Esophagus (tissue), 2 donors: ENCODE measurements at regions not wholly inside any gene's neighbourhood (a gene's known extent, or its start where the extent isn't known, plus 50 kb on each side); places are given as distances from the start of the nearest gene placed in this dataset.

Experiments
- H3K27ac ChIP-seq, 2 donors: one replicate each; pipeline ENCODE4 v1.5.1; 2013; ENCODE audit warnings: low read depth in 2 of 2, mild to moderate bottlenecking in 2 of 2, inconsistent platforms in 1 of 2, low read length in 1 of 2, moderate library complexity in 1 of 2
- H3K27me3 ChIP-seq, 2 donors: one replicate each; pipeline ENCODE4 v1.6.1; 2013; ENCODE audit warnings: low read length in 2 of 2, control low read depth in 1 of 2, mild to moderate bottlenecking in 1 of 2; ENCODE audit not compliant: insufficient read depth in 2 of 2, control insufficient read depth in 1 of 2
- H3K36me3 ChIP-seq, 2 donors: one replicate each; pipeline ENCODE4 v1.6.1; 2013; ENCODE audit warnings: low read length in 1 of 2; ENCODE audit not compliant: control insufficient read depth in 2 of 2, insufficient read depth in 2 of 2
- H3K4me1 ChIP-seq, 2 donors: one replicate each; pipeline ENCODE4 v1.6.1; 2013; ENCODE audit warnings: low read length in 1 of 2; ENCODE audit not compliant: control insufficient read depth in 2 of 2, insufficient read depth in 2 of 2
- H3K4me3 ChIP-seq, 2 donors: one replicate each; pipeline ENCODE4 v1.5.1; 2013; ENCODE audit warnings: low read length in 2 of 2, mild to moderate bottlenecking in 2 of 2, low read depth in 1 of 2, moderate library complexity in 1 of 2
- H3K9me3 ChIP-seq, 2 donors: one replicate each; pipeline ENCODE4 v1.6.1; 2013; ENCODE audit warnings: mild to moderate bottlenecking in 2 of 2, low read depth in 1 of 2, low read length in 1 of 2, moderate library complexity in 1 of 2; ENCODE audit not compliant: control insufficient read depth in 2 of 2, insufficient read depth in 1 of 2
- WGBS, 2 donors: extraction: QIAGEN DNeasy Blood & Tissue Kit; methylation state at CpG; one replicate each; pipeline ENCODE4 v1.1.7; 2013; 5-methylcytosine and 5-hydroxymethylcytosine counted together
- donor health status: healthy with polysubstance abuse.
- donor health status: Bipolar disorder and iron deficiency.

DNA sequence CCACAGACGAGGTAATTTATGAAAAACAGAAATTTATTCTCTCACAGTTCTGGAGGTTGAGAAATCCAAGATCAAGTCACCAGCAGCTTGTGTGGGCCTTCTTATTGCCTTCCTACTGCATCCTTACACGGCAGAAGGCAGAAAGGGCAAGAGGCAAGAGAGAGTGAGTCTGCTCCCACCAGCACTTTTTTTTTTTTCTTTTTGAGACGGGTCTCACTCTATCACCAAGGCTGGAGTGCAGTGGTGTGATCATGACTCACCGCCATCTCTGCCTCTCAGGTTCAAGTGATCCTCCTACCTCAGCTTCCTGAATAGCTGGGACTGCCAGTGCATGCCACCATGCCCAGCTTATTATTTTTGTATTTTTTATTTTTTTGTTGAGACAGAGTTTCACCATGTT lies 78.5 kb upstream of the HK2 start:
- Histone ChIP-seq H3K9me3 (no peaks in the 10 kb centered on the region), H3K36me3 (no peaks in the 10 kb centered on the region), H3K27ac (no peak overlapping the region), H3K4me3 (no peak overlapping the region), H3K4me1 (no peaks in the 10 kb centered on the region), H3K27me3 (no peaks in the 10 kb centered on the region)
- 88 to 91% methylated on average over 4 of the region's 4 CpGs for WGBS, 2 donors

DNA sequence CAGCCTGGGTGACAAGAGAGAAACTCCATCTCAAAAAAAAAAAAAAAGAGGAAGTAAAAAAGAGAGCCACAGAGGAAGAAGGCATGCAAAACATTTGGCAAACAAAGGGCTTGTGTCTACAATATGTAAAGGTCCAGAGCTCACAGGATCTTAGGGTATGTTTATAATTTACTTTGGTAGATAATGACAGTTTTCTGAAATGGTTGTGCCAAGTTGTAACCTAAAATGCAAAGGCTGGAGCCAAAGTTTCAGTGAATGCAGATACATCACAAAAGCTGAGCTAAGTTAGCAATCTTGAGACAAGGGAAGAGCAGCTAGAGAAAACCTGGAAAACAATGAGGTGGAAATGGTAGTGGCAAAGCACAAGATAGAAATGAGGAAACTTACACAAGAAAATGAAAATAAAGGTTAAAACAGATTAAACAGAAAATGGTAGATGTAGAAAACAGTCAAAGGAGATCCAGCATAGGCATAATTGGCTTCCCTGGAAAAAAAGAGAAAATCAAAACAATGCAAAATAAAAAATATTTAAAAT lies 77.5 kb upstream of the HK2 start:
- Histone ChIP-seq H3K36me3 (no peaks in the 10 kb centered on the region), H3K27ac (no peak overlapping the region), H3K4me1 (no peaks in the 10 kb centered on the region), H3K27me3 (no peaks in the 10 kb centered on the region), H3K4me3 (no peak overlapping the region), H3K9me3 (no peaks in the 10 kb centered on the region)

DNA sequence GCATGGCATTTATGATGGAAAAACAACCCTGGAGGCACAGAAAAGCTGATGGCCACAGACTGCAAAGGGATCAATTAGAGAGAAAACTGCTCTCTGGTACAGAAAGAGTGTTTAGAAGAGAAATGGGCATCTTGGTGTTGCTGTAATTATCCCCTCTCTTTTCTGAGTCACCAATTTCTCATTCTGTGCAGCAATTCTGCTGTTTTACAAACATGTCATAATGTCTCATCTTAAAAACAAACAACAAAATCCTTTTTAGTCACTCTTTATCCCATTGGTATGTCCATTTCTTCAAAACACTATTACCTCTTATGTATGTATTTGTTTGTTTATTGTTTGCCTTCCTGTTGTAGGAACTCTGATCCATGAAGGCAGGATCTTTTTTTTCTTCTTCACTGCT lies 73.9 kb upstream of the HK2 start:
- Histone ChIP-seq H3K27ac (no peak overlapping the region), H3K27me3 (no peaks in the 10 kb centered on the region), H3K4me1 (no peaks in the 10 kb centered on the region), H3K36me3 (no peaks in the 10 kb centered on the region), H3K4me3 (no peak overlapping the region), H3K9me3 (no peaks in the 10 kb centered on the region)

DNA sequence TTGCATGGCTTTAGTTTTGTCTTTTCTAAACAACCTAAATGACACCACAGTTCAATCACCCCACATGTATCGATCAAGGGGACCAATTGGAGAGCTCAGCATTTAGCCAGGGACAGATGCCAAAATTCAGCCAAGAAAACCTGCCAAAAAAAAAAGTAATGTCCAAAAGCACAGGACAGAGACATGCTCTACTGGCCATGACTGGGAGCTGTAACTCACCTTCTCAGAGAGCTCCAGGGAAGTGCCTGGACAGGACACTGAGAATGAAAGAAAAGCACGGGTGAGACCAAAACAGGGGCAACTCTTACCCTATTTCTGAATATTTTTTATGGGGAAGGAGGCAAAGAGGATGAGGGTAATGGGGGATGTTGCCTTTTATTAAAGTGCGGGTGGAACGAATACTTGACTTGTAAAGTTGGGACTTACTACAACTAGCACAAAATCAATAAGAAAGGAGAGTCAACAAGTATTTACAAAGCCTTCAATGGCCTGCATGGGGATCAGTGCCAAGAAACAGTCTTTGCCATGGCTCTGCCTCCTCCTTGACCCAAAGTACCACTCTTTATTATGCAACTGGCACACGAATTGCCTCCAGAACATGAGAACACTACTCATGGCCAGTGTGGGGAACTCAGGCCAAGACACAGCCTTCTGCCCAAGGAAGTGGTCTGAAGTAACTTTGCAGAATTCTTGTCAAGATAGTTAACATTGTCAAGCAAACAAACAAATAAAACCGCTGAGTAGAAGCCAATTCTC lies 72.9 kb upstream of the HK2 start:
- Histone ChIP-seq H3K4me3 (no peak overlapping the region), H3K9me3 (no peaks in the 10 kb centered on the region), H3K4me1 (no peaks in the 10 kb centered on the region), H3K27ac (no peak overlapping the region), H3K27me3 (no peaks in the 10 kb centered on the region), H3K36me3 (no peaks in the 10 kb centered on the region)
- WGBS, 2 donors, result 80 to 86% methylated on average over 6 of the region's 6 CpGs

DNA sequence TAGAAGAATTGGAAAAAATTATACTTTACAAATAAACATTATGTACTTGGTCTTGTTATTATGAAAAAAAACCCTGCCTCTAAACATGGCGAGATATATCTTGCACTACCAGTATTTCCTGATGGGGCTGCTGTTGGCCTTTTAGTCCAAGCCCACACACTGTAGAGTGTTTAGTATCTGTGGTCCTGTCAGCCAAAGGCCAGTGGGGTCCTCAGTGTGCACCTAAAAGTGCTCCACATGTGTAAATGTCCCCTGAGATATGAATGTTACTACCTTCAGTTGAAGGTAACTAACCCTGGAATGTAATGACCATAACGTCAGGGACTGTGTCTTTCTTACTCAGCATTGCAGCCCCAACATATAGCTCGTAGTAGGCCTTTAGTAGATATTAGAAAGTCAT lies 71.1 kb upstream of the HK2 start:
- Histone ChIP-seq H3K27me3 (no peaks in the 10 kb centered on the region), H3K36me3 (no peaks in the 10 kb centered on the region), H3K9me3 (peaks cover 2 to 3% of the 10 kb centered on the region in 2 donors), H3K27ac (no peak overlapping the region), H3K4me3 (no peak overlapping the region), H3K4me1 (no peaks in the 10 kb centered on the region)
- 80 to 83% methylated on average over 3 of the region's 3 CpGs for WGBS, 2 donors

DNA sequence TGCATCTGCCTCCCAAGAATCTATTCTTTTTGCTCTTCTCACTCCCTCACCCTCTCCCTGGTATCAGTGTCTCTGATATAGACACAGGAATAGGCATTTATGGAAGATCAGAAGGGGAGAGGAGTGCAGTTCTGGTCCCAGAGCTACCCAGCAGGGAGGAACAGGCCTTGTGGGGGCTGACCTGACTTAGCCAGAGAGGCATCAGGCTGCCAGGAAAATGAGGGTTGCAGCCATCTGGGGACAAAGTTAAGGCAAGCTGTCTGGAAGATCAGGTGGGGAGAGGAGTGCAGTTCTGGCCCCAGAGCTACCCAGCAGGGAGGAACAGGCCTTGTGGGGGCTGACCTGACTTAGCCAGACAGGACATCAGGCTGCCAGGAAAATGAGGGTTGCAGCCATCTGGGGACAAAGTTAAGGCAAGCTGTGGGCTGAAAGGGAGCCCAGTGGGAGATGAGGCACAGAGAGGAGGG lies 69.9 kb upstream of the HK2 start:
- no peaks in the 10 kb centered on the region for H3K27me3 ChIP-seq
- no peaks in the 10 kb centered on the region for H3K36me3 ChIP-seq

DNA sequence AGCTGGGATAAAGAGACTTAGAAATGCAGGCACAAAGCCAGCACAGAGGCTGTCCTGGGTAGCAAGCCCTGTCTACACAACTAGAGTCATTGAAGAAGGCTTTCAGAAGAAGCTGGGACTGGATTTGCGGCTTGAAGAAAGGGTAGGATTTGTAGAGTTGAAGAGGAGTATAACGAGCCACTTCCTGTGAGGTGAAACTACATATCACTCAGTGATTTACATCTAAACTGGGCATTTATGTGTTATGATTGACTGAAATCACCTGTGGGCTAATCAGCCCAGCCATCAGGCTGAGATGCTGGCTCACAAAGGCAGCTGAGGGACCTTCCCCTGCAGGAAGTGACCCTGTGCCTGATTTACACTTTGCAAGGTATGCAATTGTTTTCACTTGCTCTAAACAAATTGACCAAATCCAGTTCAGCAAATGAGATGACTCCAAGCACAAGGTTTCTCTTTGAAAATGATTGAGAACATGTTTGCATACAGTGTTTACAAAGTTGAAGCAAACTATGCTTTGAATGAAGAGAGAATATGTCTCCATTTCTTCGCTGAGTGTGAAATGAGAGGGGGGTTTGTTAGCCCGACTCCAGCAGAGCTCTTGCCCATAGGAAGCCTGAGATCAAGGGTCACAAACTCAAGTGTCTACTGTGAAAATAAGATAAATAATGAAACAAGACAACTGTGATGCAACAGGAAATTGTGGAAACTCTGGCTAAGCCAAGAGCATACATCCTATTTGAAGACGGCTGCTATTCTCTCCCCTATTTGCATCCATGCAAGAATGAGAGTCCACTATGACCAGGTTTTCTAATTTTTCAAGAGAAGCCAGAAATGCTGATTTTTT lies 69.3 kb upstream of the HK2 start:
- Histone ChIP-seq H3K27me3 (no peaks in the 10 kb centered on the region), H3K36me3 (no peaks in the 10 kb centered on the region), H3K4me3 (no peak overlapping the region), H3K4me1 (no peaks in the 10 kb centered on the region), H3K27ac (no peak overlapping the region), H3K9me3 (peaks cover 2 to 3% of the 10 kb centered on the region in 2 donors)
- WGBS, 2 donors, result 49 to 62% methylated on average over 5 of the region's 5 CpGs

More for the DNA sequence above, 69.9 kb upstream of the HK2 start:
- H3K4me1 ChIP-seq, result no peaks in the 10 kb centered on the region
- peaks cover 2 to 3% of the 10 kb centered on the region in 2 donors for H3K9me3 ChIP-seq
- no peak overlapping the region for H3K27ac ChIP-seq
- no peak overlapping the region for H3K4me3 ChIP-seq

DNA sequence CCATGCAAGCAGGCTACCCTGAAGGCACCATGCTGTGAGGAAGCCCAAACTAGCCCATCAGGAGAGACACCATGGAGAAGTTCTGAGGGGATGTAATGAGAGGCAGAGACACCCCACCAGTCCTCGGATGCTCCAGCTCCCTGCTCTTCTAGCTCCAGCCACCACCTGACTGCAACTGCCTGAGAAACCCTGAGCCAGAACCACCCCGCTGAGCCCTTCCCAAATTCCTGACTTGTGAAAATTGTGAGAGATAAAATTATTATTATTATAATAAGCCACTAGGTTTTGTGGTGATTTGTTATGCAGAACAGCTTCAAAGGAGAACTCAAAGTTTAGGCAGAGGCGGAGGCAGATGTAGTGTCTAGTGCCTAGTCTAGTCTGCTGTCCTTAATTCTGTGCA lies 67.1 kb upstream of the HK2 start:
- no peak overlapping the region for H3K4me3 ChIP-seq
- H3K4me1 ChIP-seq, result no peaks in the 10 kb centered on the region
- H3K27ac ChIP-seq, result no peak overlapping the region
- peaks cover 2 to 3% of the 10 kb centered on the region in 2 donors for H3K9me3 ChIP-seq
- no peaks in the 10 kb centered on the region for H3K27me3 ChIP-seq
- WGBS, 2 donors, result 90 to 96% methylated on average over 3 of the region's 3 CpGs
- H3K36me3 ChIP-seq, result no peaks in the 10 kb centered on the region

DNA sequence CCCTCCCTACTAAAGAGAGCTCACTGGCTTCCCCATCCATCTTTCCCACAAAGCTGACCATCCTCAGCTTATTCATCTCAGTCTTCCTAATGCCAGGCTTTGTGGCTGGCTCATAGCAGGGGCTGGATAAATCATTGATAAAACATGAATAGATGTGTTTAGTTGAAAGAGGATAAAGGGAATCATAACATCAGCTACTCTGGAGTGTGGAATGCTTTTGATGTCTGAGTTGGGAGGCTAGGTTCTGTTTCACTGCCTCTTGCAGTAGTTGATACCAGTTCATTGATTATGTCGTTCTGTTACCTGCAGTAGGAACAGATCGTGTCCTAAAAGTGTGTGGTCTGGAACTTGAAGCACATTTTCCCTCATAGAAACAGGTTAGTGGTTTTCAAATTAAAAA lies 66.3 kb upstream of the HK2 start:
- H3K4me3 ChIP-seq, result no peak overlapping the region
- no peaks in the 10 kb centered on the region for H3K36me3 ChIP-seq
- peaks cover 2 to 3% of the 10 kb centered on the region in 2 donors for H3K9me3 ChIP-seq
- no peaks in the 10 kb centered on the region for H3K4me1 ChIP-seq
- H3K27me3 ChIP-seq, result no peaks in the 10 kb centered on the region
- WGBS, 2 donors, result 51 to 60% methylated on average over 2 of the region's 2 CpGs
- H3K27ac ChIP-seq, result no peak overlapping the region
